ENCODE measurements at regions not wholly inside any gene's neighbourhood (a gene's known extent, or its start where the extent isn't known, plus 50 kb on each side); places are given as distances from the start of the nearest gene placed in this dataset.

DNA sequence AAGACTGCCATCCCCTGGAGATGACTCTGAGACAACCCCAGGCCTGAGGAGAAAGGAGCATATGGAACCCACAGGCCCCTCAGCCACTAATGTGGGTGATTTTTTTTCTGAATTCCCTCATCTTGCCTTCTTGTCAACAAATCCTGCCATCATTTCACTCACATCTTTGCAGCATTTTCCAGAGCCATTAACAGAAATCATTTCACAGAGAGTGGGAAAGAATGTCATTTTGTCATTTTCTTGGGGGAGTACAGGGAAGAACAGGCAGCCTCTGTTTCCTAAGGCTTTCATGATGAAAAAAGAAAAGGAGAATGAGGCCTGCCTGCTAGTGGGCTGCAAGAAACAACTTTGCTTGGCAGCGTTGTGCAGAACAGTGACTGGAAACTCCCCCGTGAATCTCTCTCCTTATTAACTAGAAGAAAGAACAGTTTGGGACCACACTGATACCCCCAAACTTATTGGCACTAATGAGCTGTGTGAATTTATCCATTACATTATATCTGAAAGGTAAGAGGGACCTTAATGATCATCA lies 1464.6 kb upstream of the CELF4 start:
- Histone ChIP-seq H3K4me3 (no peak overlapping the region), H3K27me3 (no peaks in the 10 kb centered on the region), H3K36me3 (no peaks in the 10 kb centered on the region), H3K4me1 (peaks cover 0 to 4% (median 0%) of the 10 kb centered on the region in 4 donors), H3K27ac (no peak overlapping the region), H3K9me3 (no peaks in the 10 kb centered on the region)
- ATAC-seq: no peak
- no peak for DNase-seq
- intact Hi-C loops (cut with DNase I): no loop called here
- no peak for TF ChIP-seq POLR2A (IDR thresholded peaks at IDR 0.05)
- TF ChIP-seq, protein P1, sequence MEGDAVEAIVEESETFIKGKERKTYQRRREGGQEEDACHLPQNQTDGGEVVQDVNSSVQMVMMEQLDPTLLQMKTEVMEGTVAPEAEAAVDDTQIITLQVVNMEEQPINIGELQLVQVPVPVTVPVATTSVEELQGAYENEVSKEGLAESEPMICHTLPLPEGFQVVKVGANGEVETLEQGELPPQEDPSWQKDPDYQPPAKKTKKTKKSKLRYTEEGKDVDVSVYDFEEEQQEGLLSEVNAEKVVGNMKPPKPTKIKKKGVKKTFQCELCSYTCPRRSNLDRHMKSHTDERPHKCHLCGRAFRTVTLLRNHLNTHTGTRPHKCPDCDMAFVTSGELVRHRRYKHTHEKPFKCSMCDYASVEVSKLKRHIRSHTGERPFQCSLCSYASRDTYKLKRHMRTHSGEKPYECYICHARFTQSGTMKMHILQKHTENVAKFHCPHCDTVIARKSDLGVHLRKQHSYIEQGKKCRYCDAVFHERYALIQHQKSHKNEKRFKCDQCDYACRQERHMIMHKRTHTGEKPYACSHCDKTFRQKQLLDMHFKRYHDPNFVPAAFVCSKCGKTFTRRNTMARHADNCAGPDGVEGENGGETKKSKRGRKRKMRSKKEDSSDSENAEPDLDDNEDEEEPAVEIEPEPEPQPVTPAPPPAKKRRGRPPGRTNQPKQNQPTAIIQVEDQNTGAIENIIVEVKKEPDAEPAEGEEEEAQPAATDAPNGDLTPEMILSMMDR (IDR thresholded peaks at IDR 0.05): no peak
- WGBS (ENCODE audit: insufficient coverage, low coverage, low lambda C conversion rate, missing lambda C conversion rate): 57% methylated on average over 1 of the region's 2 CpGs

DNA sequence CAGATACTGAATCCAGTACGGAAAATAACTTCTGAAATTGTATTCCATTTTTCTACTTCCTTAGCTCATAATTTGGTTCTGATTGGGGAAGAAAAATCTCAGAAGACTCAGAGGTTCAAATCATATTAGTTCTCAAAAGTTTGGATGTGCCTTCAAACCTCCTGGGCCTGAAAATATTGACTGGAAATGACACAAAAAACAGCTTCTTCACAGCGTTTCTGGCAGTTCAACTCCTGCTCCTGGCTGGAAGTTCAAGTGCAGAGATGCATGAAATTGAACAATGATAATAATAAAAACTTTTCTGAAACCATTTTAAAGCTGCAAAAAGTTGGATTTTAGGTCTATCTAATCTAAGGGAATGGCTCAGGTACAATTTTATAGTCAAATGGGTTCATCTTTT lies 1459.9 kb upstream of the CELF4 start:
- Histone ChIP-seq H3K27ac (no peak overlapping the region), H3K27me3 (no peaks in the 10 kb centered on the region), H3K4me1 (no peaks in the 10 kb centered on the region), H3K9me3 (no peaks in the 10 kb centered on the region), H3K4me3 (no peak overlapping the region), H3K36me3 (no peaks in the 10 kb centered on the region)
- WGBS (ENCODE audit: insufficient coverage, low coverage, low lambda C conversion rate, missing lambda C conversion rate): 28% methylated on average over 2 of the region's 2 CpGs
- no peak for TF ChIP-seq POLR2A (IDR thresholded peaks at IDR 0.05)
- TF ChIP-seq, protein P1 (IDR thresholded peaks at IDR 0.05): no peak
- ATAC-seq (no peak), DNase-seq (no peak)
- intact Hi-C loops (cut with DNase I): no loop called here

DNA sequence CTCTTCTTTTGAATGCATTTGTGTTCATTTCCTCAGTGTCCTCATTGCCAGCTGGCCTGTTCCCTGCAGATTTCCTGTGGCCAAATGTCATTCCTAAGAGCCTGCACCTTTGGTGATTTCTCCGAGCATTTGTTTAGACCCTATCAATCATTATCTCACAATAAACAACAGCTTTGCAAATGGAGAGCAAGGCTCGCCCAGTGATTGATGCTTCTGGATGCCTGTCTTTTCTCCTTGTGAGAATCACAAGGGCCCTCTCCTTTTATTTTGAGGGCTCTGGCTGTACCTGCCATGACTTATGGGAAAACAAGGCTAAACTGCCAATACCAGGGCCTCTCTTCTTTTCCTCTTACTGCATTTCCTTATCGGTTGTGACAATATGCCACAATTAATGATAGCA lies 1454.4 kb upstream of the CELF4 start:
- TF ChIP-seq, protein P1 (IDR thresholded peaks at IDR 0.05): no peak
- no peak for TF ChIP-seq POLR2A (IDR thresholded peaks at IDR 0.05)
- Histone ChIP-seq H3K27me3 (no peaks in the 10 kb centered on the region), H3K4me1 (no peaks in the 10 kb centered on the region), H3K36me3 (no peaks in the 10 kb centered on the region), H3K27ac (no peak overlapping the region), H3K4me3 (no peak overlapping the region), H3K9me3 (no peaks in the 10 kb centered on the region)
- intact Hi-C loops (cut with DNase I): no loop called here
- ATAC-seq (no peak), DNase-seq (no peak)
- WGBS (ENCODE audit: insufficient coverage, low coverage, low lambda C conversion rate, missing lambda C conversion rate): 31% methylated on average over 3 of the region's 3 CpGs

DNA sequence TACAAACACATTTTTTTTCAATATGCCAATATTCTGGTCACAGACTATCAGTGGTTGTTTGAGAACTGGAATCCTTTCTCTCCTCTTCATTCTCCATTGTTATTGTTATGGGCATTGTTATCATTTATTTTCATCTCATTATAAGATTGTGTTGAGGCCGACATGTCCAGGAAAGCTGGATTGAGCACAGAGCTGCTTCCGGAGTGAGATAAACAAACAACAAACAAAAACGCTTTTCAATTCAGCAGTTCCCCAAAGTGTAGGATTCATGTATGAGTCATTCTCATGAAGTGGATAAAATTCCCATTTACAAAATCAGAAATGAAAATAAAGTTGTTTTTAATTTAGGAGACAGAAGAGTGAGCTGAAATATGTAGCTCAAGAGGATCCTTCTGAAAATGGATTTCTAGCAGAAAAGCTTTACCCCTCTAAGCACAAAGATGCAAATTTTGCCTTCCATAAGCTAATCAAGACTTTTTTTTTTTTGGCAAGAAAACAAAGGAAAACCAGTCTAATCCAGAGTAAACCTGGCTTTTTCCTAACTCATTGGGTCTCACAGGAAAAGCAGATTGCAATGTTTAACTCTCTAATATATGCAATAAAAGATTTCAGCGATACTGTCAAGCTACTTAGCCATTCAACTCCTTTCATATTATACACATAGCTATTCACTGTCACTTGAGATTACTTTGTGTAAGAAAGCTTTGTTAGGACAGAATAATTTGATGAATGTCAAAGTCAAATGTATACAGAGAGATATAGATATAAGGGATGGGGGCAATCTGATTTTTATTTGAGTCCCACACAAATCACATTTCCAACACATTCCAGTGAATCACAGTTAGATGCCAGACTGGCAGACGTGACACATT lies 1441.7 kb upstream of the CELF4 start:
- ATAC-seq: no peak
- intact Hi-C loops (cut with DNase I): no loop called here
- Histone ChIP-seq H3K36me3 (no peaks in the 10 kb centered on the region), H3K27me3 (no peaks in the 10 kb centered on the region), H3K27ac (no peak overlapping the region), H3K9me3 (no peaks in the 10 kb centered on the region), H3K4me3 (no peak overlapping the region), H3K4me1 (no peaks in the 10 kb centered on the region)
- WGBS (ENCODE audit: insufficient coverage, low coverage, low lambda C conversion rate, missing lambda C conversion rate): 57% methylated on average over 5 of the region's 5 CpGs
- TF ChIP-seq, protein P1 (IDR thresholded peaks at IDR 0.05): no peak
- no peak for TF ChIP-seq POLR2A (IDR thresholded peaks at IDR 0.05)
- DNase-seq: no peak
